Calu3 (cell line): ENCODE measurements at regions not wholly inside any gene's neighbourhood (a gene's known extent, or its start where the extent isn't known, plus 50 kb on each side); places are given as distances from the start of the nearest gene placed in this dataset.
A peak's percentile ranks its signal among the peaks of the same experiment; 100 is the strongest.

Experiments
- BruUV-seq: library from RNA; stranded (reverse); fragments of 400-500 nt; replicated peaks from 2 replicates; lab custom pipeline; 2021; lab: Mats Ljungman, UMichigan
- CTCF ChIA-PET: fragments of 300-600 bp; sonication (Branson Sonifier 250); formaldehyde crosslinking; loops from one replicate; lab custom pipeline; 2022; ENCODE audit warnings: antibody characterized with exemption; lab: Charles Lee
- DNase-seq: peaks from one replicate; pipeline ENCODE4 v3.0.0; 2022
- H3K27ac Mint-ChIP-seq: one replicate; pipeline ENCODE4 v1.8.0; 2022; ENCODE audit warnings: mixed read lengths; ENCODE audit not compliant: unreplicated experiment
- H3K27me3 Mint-ChIP-seq: one replicate; pipeline ENCODE4 v1.8.0; 2022; ENCODE audit warnings: mixed read lengths; ENCODE audit not compliant: unreplicated experiment
- H3K36me3 Mint-ChIP-seq: one replicate; pipeline ENCODE4 v1.8.0; 2022; ENCODE audit warnings: mild to moderate bottlenecking, moderate library complexity, mixed read lengths; ENCODE audit not compliant: insufficient read depth, unreplicated experiment
- H3K4me1 Mint-ChIP-seq: one replicate; pipeline ENCODE4 v1.8.0; 2022; ENCODE audit warnings: mild to moderate bottlenecking, low read depth, mixed read lengths; ENCODE audit not compliant: unreplicated experiment
- H3K4me3 Mint-ChIP-seq: one replicate; pipeline ENCODE4 v1.8.0; 2022; ENCODE audit warnings: mild to moderate bottlenecking, low read depth, moderate library complexity, mixed read lengths; ENCODE audit not compliant: unreplicated experiment
- H3K9me3 Mint-ChIP-seq: one replicate; pipeline ENCODE4 v1.8.0; 2022; ENCODE audit warnings: low read depth, mixed read lengths; ENCODE audit not compliant: unreplicated experiment
- CTCF ChIP-seq: fragments of 200-600 bp; IDR thresholded peaks from one replicate; pipeline ENCODE4 v1.8.0; 2022; ENCODE audit warnings: antibody characterized with exemption; ENCODE audit not compliant: unreplicated experiment
- intact Hi-C: fragments of 100-400 bp; cut with micrococcal nuclease; formaldehyde crosslinking; loops from one replicate; pipeline ENCODE4 v1.10.0; 2022; ENCODE audit not compliant: unreplicated experiment

DNA sequence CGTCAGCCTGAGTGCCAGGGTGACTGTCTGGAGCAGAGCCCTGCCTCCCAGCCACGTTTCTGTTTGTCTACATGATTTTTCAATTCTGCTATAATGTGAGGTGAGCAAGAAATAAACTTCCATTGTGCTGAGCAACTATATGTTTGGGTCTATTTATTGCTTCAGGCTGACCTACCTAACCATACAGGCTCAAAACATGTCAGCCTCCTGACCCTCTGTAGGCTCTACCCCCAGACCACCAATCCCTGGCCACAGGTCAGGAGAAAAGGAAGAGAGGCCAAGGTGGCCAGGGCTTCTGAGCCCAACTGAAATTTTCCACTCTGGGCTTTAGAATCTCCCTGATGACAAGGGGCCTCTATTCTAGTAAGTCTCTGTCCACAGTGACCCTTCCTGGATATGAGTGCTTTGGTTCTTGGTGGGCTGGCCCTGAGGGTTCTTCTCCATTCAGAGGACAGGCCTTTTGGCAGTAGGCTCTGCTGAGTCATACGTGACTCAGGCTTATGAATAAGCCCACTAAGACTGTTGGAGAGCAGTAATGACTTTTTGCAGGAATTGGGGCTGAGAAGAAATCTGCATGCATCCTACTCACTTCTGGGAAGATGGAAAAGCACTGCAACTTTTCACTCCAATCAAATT lies 117.2 kb upstream of the TBCA start:
- H3K27ac Mint-ChIP-seq = no peak overlapping the region
- no peak overlapping the region for H3K4me3 Mint-ChIP-seq
- DNase-seq = peak; percentile 28
- H3K9me3 Mint-ChIP-seq = no peaks in the 10 kb centered on the region
- CTCF ChIA-PET = no interaction called here
- H3K27me3 Mint-ChIP-seq = no peaks in the 10 kb centered on the region
- no TSS peak for BruUV-seq
- no peaks in the 10 kb centered on the region for H3K36me3 Mint-ChIP-seq
- peaks cover 13% of the 10 kb centered on the region for H3K4me1 Mint-ChIP-seq
- TF ChIP-seq CTCF = no peak
- intact Hi-C loops = no loop called here

DNA sequence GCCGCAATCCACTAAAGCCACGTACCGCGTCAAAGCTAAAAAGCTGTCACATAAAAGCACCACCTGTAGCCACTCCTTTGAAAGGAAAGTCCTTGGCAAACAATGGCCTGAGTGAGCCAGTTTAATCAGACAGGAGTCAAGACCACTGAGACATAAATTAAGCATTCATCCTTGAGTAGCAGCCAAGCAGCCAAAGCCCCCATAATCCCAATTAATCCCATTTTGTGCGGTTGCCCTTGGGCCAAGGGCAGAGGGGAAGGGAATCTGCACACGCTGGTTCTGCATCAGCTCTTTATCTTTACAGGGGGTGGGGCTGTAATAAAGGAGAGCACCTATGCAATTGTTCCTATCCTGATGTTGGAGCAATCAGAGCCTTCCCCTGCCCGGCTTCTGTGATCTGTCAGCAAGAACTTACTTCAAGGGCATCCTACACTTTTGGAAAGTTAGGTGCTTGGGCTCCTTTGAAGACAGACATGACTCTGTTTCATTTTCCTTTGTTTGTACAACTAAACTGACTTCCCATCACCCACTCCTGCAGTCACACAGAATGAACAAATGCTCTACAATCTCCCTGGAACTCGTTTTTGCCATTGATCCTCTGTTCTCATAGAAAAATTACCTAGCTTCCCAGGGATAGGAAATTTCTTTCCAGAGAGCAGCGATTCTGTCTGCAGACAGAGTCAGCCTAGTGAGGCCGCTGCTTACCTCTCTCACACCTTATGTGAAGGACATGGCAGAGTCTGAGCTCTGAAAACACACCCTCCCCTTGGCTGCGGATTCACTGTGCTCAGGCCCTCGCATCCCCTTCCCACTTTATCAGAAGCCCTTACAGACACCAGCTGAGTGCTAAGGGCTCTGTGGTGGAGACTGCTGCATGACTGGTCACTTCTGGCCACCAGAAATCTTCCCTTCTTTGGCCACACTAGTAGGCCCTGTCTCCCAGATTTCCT lies 116.2 kb upstream of the TBCA start:
- H3K4me3 Mint-ChIP-seq = no peak overlapping the region
- no peak overlapping the region for H3K27ac Mint-ChIP-seq
- DNase-seq = no peak
- H3K9me3 Mint-ChIP-seq = no peaks in the 10 kb centered on the region
- H3K27me3 Mint-ChIP-seq = peaks cover 4% of the 10 kb centered on the region
- H3K36me3 Mint-ChIP-seq = no peaks in the 10 kb centered on the region
- intact Hi-C loops = no loop called here
- no TSS peak for BruUV-seq
- H3K4me1 Mint-ChIP-seq = peaks cover 13% of the 10 kb centered on the region
- TF ChIP-seq CTCF = no peak
- CTCF ChIA-PET = no interaction called here

DNA sequence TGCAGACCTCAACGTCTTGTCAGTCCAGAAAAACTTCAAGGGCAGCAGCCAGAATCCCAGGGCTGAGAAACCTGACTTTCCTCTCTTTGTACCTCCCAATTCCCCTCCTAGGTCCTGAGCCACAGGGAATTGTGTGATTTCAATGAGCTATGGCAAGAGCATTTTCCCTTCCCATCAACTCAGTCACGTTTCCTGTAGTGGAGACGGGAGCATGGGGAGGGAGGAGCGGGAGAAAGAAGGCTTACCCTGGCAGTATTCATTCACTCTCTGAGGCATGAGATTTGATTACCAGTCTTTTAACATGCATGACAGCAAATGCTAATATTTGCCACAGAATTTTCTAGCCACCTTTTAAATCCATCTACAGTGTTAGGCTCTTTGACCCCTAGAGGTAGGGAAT lies 109.4 kb upstream of the TBCA start:
- no peak overlapping the region for H3K4me3 Mint-ChIP-seq
- CTCF ChIA-PET = no interaction called here
- H3K9me3 Mint-ChIP-seq = no peaks in the 10 kb centered on the region
- no peak for TF ChIP-seq CTCF
- intact Hi-C loops = no loop called here
- H3K4me1 Mint-ChIP-seq = no peaks in the 10 kb centered on the region
- DNase-seq = no peak
- BruUV-seq = no TSS peak
- H3K27ac Mint-ChIP-seq = no peak overlapping the region
- peaks cover 48% of the 10 kb centered on the region for H3K27me3 Mint-ChIP-seq
- H3K36me3 Mint-ChIP-seq = no peaks in the 10 kb centered on the region

- no peak for TF ChIP-seq CTCF
- peaks cover 48% of the 10 kb centered on the region for H3K27me3 Mint-ChIP-seq
- CTCF ChIA-PET = no interaction called here
- no peak overlapping the region for H3K4me3 Mint-ChIP-seq
- intact Hi-C loops = no loop called here
- H3K4me1 Mint-ChIP-seq = no peaks in the 10 kb centered on the region
- H3K27ac Mint-ChIP-seq = no peak overlapping the region
- H3K36me3 Mint-ChIP-seq = no peaks in the 10 kb centered on the region
- no TSS peak for BruUV-seq
- no peaks in the 10 kb centered on the region for H3K9me3 Mint-ChIP-seq
- DNase-seq = no peak
These were observed 106.6 kb upstream of the TBCA start for GRCh38 chr5:77882670-77883257.
